Loucy (cell line): ENCODE measurements at regions not wholly inside any gene's neighbourhood (a gene's known extent, or its start where the extent isn't known, plus 50 kb on each side); places are given as distances from the start of the nearest gene placed in this dataset.

Experiments used
- H2AFZ ChIP-seq: fragments of 200-600 bp; sonication (generic); 2 replicates; pipeline ENCODE4 v1.6.0; 2016; ENCODE audit warnings: antibody characterized with exemption, mild to moderate bottlenecking, low read length, moderate library complexity
- H3F3A ChIP-seq: fragments of 200-600 bp; 2 replicates; pipeline ENCODE4 v1.6.0; 2016; ENCODE audit warnings: antibody characterized with exemption, low read depth, mild to moderate bottlenecking
- H3K27me3 ChIP-seq: fragments of 200-600 bp; sonication (generic); 2 replicates; pipeline ENCODE4 v1.6.1; 2014; ENCODE audit warnings: low read length, mild to moderate bottlenecking; ENCODE audit not compliant: insufficient read depth, poor library complexity, severe bottlenecking
- H3K36me3 ChIP-seq: fragments of 200-600 bp; sonication (generic); 2 replicates; pipeline ENCODE4 v1.6.1; 2016; ENCODE audit warnings: low read length; ENCODE audit not compliant: insufficient read depth
- H3K4me1 ChIP-seq: fragments of 200-600 bp; sonication (generic); 2 replicates; pipeline ENCODE4 v1.5.1; 2014; ENCODE audit warnings: low read length, mild to moderate bottlenecking; ENCODE audit not compliant: insufficient read depth, poor library complexity, severe bottlenecking
- H3K4me2 ChIP-seq: fragments of 200-600 bp; sonication (generic); 2 replicates; pipeline ENCODE4 v1.6.0; 2014; ENCODE audit warnings: antibody characterized with exemption, low read length, low read depth, mild to moderate bottlenecking; ENCODE audit not compliant: poor library complexity, severe bottlenecking
- H3K4me3 ChIP-seq: fragments of 200-600 bp; sonication (generic); 2 replicates; pipeline ENCODE4 v1.5.1; 2014; ENCODE audit warnings: low read length, mild to moderate bottlenecking, mixed read lengths; ENCODE audit not compliant: poor library complexity, severe bottlenecking
- H3K79me2 ChIP-seq: fragments of 200-600 bp; sonication (generic); 2 replicates; pipeline ENCODE4 v1.6.1; 2014; ENCODE audit warnings: low read length; ENCODE audit not compliant: insufficient read depth
- H3K9ac ChIP-seq: fragments of 200-600 bp; sonication (generic); 2 replicates; pipeline ENCODE4 v1.6.0; 2014; ENCODE audit warnings: mild to moderate bottlenecking, low read depth, low read length, moderate library complexity; ENCODE audit not compliant: poor library complexity, severe bottlenecking
- H3K9me2 ChIP-seq: fragments of 200-600 bp; sonication (generic); replicated peaks from 2 replicates; pipeline ENCODE4 v1.6.1; 2016; ENCODE audit warnings: low read depth, low read length, mixed read lengths
- H3K9me3 ChIP-seq: fragments of 200-600 bp; sonication (generic); 2 replicates; pipeline ENCODE4 v1.6.1; 2014; ENCODE audit warnings: mild to moderate bottlenecking, antibody characterized with exemption, low read length, low read depth; ENCODE audit not compliant: insufficient read depth
- H4K20me1 ChIP-seq: fragments of 200-600 bp; sonication (generic); 2 replicates; pipeline ENCODE4 v1.6.0; 2014; ENCODE audit warnings: antibody characterized with exemption, low read length, mild to moderate bottlenecking; ENCODE audit not compliant: insufficient read depth, poor library complexity, severe bottlenecking
- EZH2phosphoT487 ChIP-seq: fragments of 200-600 bp; IDR thresholded peaks from 2 replicates; pipeline ENCODE4 v1.6.1; 2018; ENCODE audit warnings: antibody characterized with exemption, mild to moderate bottlenecking, moderate library complexity, borderline replicate concordance
- TF ChIP-seq, protein P1 (sequence below): fragments of 200-600 bp; sonication (generic); conservative IDR thresholded peaks from 2 replicates; pipeline ENCODE4 v1.5.1; 2014; ENCODE audit warnings: mild to moderate bottlenecking, antibody characterized with exemption, low read length

DNA sequence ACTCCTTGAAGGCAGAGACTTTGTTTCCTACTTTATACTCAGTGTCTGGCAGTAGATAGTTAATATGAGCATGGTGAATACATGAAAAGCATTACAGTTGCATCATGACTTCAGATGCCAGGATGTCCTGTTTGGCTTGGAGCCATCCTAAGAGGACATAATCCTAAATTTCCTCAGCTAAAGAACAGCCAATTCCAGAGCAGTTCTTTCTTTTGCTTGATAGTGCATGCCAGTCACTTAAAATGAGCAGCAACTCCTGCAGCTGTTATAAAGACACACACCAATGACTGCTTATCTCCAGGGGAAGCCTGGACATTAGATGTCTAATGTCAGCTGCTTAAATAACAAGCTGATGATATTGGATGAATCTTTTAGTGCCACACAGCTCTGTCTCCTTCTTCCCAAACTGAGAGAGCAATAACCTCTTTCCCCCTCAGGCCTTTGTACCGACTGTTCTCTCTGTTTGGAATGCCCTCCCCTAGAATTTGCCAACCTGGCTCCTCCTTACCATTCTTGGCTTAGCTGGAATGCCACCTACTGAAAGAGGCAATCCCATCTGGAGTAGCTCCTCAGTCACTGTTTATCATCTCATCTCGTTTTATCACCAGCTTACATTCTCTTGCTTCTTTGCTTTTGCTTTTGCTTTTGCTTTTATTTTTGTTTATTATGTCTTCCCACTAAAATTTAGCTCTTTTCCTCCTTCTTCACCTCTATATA is 100.8 kb upstream of the USP38 start:
- no peaks in the 10 kb centered on the region for H3K79me2 ChIP-seq
- H3K9me3 ChIP-seq = no peaks in the 10 kb centered on the region
- no peaks in the 10 kb centered on the region for H3K27me3 ChIP-seq
- no peak overlapping the region for H3K4me3 ChIP-seq
- H3K9ac ChIP-seq = no peak overlapping the region
- no peak overlapping the region for H3K4me2 ChIP-seq
- no peaks in the 10 kb centered on the region for H3K9me2 ChIP-seq
- H4K20me1 ChIP-seq = no peaks in the 10 kb centered on the region
- TF ChIP-seq EZH2phosphoT487 = no peak
- TF ChIP-seq, protein P1, sequence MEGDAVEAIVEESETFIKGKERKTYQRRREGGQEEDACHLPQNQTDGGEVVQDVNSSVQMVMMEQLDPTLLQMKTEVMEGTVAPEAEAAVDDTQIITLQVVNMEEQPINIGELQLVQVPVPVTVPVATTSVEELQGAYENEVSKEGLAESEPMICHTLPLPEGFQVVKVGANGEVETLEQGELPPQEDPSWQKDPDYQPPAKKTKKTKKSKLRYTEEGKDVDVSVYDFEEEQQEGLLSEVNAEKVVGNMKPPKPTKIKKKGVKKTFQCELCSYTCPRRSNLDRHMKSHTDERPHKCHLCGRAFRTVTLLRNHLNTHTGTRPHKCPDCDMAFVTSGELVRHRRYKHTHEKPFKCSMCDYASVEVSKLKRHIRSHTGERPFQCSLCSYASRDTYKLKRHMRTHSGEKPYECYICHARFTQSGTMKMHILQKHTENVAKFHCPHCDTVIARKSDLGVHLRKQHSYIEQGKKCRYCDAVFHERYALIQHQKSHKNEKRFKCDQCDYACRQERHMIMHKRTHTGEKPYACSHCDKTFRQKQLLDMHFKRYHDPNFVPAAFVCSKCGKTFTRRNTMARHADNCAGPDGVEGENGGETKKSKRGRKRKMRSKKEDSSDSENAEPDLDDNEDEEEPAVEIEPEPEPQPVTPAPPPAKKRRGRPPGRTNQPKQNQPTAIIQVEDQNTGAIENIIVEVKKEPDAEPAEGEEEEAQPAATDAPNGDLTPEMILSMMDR = no peak
- H3K4me1 ChIP-seq = no peaks in the 10 kb centered on the region
- H3K36me3 ChIP-seq = no peaks in the 10 kb centered on the region
- H2AFZ ChIP-seq = no peak overlapping the region
- no peaks in the 10 kb centered on the region for H3F3A ChIP-seq

DNA sequence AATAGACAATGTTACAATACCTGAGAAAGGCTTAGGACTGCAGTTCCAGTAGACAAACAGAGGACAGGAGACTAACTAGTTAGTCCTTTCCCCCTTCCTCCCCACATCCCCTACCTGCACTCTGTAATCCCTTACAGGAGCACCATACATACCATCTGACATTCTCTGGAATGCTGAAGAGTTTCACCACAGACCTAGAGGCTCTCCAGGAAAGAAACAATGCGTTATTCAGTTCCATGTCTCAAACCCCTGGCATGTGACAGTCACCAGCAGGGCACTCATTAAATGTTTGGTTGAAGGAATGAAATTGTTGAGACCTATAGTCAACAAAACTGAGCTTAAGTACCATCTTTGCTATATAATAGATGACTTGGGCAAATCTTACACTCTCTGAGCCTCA is 100.2 kb upstream of the USP38 start:
- H3K9me2 ChIP-seq = no peaks in the 10 kb centered on the region
- no peaks in the 10 kb centered on the region for H3K27me3 ChIP-seq
- H2AFZ ChIP-seq = no peak overlapping the region
- no peaks in the 10 kb centered on the region for H3K79me2 ChIP-seq
- H4K20me1 ChIP-seq = no peaks in the 10 kb centered on the region
- no peaks in the 10 kb centered on the region for H3K9me3 ChIP-seq
- no peaks in the 10 kb centered on the region for H3F3A ChIP-seq
- no peaks in the 10 kb centered on the region for H3K4me1 ChIP-seq
- TF ChIP-seq EZH2phosphoT487 = no peak
- TF ChIP-seq, protein P1 = no peak
- H3K4me2 ChIP-seq = no peak overlapping the region
- H3K9ac ChIP-seq = no peak overlapping the region
- H3K4me3 ChIP-seq = no peak overlapping the region
- no peaks in the 10 kb centered on the region for H3K36me3 ChIP-seq

DNA sequence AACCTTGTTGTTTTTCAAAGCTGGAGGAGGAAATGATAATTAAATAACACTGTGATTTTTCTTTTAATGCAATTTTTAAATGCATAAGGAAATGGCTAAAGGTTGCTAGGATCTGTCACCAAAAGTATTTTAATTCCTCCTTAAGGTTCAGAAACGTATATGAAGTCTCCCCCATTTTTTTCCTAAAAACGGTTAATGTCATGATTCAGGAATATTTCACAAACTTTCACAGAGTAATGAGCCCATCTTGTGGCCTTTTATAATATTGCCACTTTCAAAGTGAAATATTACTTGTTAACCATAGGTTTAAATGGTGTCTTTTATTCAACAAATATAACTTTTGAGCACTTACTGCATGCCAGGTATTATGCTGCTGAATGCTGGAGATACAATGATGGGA is 99.5 kb upstream of the USP38 start:
- Histone ChIP-seq H3K9ac (no peak overlapping the region), H3K79me2 (no peaks in the 10 kb centered on the region), H3K4me1 (no peaks in the 10 kb centered on the region), H2AFZ (no peak overlapping the region), H4K20me1 (no peaks in the 10 kb centered on the region), H3K4me3 (no peak overlapping the region), H3F3A (no peaks in the 10 kb centered on the region), H3K9me3 (no peaks in the 10 kb centered on the region), H3K27me3 (no peaks in the 10 kb centered on the region), H3K9me2 (no peaks in the 10 kb centered on the region), H3K36me3 (no peaks in the 10 kb centered on the region), H3K4me2 (no peak overlapping the region)
- TF ChIP-seq, protein P1 = peak; percentile 65
- TF ChIP-seq EZH2phosphoT487 = no peak
